ENCODE measurements at regions not wholly inside any gene's neighbourhood (a gene's known extent, or its start where the extent isn't known, plus 50 kb on each side); places are given as distances from the start of the nearest gene placed in this dataset.

DNA sequence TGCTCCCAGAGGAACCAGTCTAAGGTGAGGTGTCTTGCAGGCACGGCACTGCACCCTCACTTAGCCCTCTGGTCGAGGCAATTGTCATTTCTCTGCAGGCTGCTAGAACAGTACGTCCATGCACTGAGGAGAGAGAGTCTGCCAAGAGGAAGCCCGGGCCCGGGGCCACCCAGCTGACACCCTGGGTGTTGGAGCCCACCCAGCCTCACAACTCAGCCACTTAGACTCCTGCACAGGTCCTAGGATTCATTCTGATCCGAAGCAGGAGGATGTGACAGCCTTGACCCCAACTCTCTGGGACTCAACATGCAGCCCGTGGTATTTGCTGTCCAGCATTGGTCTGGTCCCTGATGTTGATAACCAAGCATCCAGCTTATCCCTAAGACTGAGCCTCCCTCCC, 111.9 kb downstream of the ADSS2 start:
- no peak for DNase-seq
- H3K4me3 ChIP-seq (ENCODE audit: insufficient read depth, low read depth, low read length) = no peak overlapping the region
- no peaks in the 10 kb centered on the region for H3K36me3 ChIP-seq (replicated peaks; ENCODE audit: control insufficient read depth, insufficient read depth, low read length)
- H3K27me3 ChIP-seq (ENCODE audit: control insufficient read depth, insufficient read depth, low read length) = no peaks in the 10 kb centered on the region

DNA sequence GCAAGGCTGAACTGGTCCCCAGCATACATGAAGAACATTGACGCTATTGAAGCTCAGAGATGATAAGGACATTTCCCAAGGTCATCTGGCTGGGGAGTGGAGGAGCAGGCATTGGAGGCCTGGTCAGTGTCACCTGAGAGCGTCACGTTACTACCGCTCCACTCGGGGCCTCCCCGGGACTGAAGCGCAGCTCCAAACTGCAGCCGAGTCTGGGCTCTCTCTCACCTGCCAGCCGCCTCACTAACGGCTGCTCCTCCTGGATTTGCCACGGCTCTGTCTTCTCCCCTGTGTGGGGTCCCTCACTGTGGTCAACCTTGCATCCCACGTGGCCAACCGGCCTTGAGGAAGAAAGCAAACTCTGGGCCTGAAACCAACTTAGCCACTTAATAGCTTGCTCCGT, 111.3 kb downstream of the ADSS2 start:
- Histone ChIP-seq H3K27me3 (ENCODE audit: control insufficient read depth, insufficient read depth, low read length) (no peaks in the 10 kb centered on the region), H3K36me3 (replicated peaks; ENCODE audit: control insufficient read depth, insufficient read depth, low read length) (no peaks in the 10 kb centered on the region), H3K4me3 (ENCODE audit: insufficient read depth, low read depth, low read length) (no peak overlapping the region)
- no peak for DNase-seq

DNA sequence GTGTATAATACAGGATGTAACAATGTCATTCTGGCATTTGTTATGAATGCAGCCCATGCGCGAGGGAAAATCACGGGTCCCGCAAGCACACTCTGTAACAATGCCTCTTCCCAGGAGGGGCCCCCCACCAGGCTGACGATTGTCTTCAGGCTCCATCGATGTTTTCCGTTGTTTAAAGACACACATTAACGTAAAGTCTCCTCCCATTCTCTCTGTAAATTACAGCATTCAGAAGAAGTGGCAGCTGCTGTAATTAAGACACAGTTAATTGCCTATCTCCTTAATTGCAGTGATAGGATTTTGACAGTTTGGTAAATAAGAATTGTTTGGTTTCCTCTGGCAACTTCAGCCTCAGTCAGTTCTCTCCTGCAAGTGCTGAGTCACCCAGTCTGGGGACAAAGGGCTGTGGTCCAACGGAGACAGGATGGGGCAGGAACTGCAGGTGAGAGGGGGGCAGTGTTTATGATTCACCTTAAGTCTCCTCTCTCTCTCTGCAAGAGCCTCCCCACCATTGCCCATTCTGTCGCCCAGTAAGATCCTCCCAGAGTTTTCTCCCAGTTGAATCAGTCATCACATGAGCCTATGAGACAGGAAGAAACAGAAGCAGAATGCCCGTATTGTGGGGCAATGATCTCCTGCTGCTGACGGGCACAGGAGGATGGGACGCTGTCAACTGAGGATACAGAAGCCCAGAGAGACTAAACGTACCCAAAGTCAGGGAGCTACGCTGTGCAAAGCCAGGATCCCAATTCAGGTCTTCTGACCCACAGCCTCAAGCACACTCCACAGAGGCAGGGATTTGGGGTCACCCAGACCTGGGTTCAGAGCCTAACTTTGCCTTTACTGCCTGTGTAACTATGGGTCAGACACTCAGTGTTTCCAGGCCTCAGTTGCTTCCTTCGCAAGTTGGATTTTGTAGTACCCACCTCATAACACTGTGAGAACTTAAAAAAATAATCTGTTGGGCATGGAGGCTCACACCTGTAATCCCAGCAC, 110.0 kb downstream of the ADSS2 start:
- Histone ChIP-seq H3K36me3 (replicated peaks; ENCODE audit: control insufficient read depth, insufficient read depth, low read length) (no peaks in the 10 kb centered on the region), H3K27me3 (ENCODE audit: control insufficient read depth, insufficient read depth, low read length) (no peaks in the 10 kb centered on the region), H3K4me3 (ENCODE audit: insufficient read depth, low read depth, low read length) (no peak overlapping the region)
- peak; percentile 70 for DNase-seq

DNA sequence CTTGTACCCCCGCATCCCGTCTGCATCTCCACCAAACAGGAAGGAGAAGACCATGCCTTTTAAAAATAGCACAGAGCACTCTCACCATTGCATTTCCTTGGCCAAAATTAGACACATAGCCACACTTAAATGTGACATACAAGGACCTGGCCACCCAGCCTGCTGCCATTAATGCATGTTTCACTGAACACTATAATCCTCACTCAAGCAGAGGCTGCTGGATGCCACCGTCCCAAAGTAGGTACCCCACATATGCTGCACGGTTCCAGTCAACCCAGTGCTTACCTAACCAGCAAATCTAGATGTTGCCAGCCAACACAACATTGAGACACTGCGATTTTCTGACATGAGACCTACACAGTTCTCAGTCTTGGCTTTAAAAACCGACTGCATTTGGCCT, 107.7 kb downstream of the ADSS2 start:
- Histone ChIP-seq H3K4me3 (ENCODE audit: insufficient read depth, low read depth, low read length) (no peak overlapping the region), H3K36me3 (replicated peaks; ENCODE audit: control insufficient read depth, insufficient read depth, low read length) (no peaks in the 10 kb centered on the region), H3K27me3 (ENCODE audit: control insufficient read depth, insufficient read depth, low read length) (no peaks in the 10 kb centered on the region)
- no peak for DNase-seq

DNA sequence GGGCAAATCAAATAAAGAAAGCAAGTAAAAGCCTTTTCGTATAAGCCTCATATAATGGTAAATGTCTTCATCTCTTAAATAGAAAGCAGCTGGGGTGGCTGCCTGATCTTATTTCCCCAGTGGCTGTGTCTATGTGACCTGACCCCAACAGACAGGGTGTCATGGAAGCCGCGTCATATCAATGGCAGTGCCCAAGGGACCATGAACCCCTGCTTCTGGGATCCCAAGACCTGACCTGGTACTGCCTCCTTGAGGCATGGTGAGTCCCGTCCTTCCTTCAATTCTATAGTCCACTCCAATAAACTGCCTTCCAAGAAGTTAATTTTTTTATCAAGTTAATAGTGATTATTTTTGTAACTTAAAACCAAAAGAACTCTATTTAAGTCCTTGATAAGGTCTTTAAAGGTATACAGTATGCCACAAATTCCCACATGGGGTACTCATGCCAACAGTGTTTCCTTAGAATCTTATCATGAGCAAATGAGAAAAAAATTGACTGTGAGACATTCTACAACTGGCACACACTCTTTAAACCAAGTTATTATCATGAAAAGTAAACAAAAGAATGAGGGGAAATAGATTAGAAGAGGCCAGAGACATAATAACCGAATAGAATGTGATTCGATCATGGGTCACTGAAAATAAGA, 104.6 kb downstream of the ADSS2 start:
- Histone ChIP-seq H3K36me3 (replicated peaks; ENCODE audit: control insufficient read depth, insufficient read depth, low read length) (no peaks in the 10 kb centered on the region), H3K4me3 (ENCODE audit: insufficient read depth, low read depth, low read length) (no peak overlapping the region), H3K27me3 (ENCODE audit: control insufficient read depth, insufficient read depth, low read length) (no peaks in the 10 kb centered on the region)
- no peak for DNase-seq

DNA sequence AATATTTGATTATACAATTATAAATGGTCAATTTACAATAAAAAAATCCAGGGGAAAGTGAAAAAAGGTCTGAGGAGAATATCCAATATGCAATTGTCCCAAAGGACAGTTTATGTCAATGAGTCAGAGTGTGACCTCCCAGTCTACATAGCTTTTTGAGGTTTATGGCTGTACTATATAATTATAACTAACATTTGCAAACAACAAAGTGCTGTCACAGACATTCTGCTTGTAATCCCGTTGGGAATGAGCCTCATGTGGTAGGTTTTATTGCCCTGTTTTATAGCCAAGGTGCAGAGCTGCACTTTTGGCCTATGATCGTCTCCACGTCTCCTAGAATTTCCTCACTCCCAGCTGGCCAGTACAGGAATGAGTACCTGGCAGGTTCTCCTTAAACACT, 103.8 kb downstream of the ADSS2 start:
- H3K36me3 ChIP-seq (replicated peaks; ENCODE audit: control insufficient read depth, insufficient read depth, low read length) = no peaks in the 10 kb centered on the region
- H3K27me3 ChIP-seq (ENCODE audit: control insufficient read depth, insufficient read depth, low read length) = no peaks in the 10 kb centered on the region
- DNase-seq = no peak
- no peak overlapping the region for H3K4me3 ChIP-seq (ENCODE audit: insufficient read depth, low read depth, low read length)

DNA sequence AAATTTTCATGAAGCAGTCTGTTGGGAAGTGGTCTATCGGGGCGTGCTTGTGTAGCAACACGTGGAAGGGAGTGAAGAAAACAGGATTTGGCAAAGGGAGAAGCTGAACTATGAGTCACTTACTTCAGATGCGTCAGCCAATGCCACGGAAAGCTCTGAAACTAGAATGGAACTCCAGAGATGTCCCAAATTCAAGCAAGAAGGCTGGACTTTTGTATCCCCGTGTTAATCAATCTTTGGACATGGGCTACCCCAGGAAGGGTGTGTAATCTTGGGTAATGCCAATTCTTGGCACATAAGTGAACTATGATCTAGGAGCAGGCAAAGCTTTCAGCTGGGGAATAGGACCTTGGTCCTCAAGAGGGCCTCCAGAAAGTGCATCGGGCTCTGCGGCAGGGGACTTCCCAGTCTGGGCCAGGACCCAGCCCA, 102.6 kb downstream of the ADSS2 start:
- DNase-seq = no peak
- Histone ChIP-seq H3K27me3 (ENCODE audit: control insufficient read depth, insufficient read depth, low read length) (no peaks in the 10 kb centered on the region), H3K4me3 (ENCODE audit: insufficient read depth, low read depth, low read length) (no peak overlapping the region), H3K36me3 (replicated peaks; ENCODE audit: control insufficient read depth, insufficient read depth, low read length) (no peaks in the 10 kb centered on the region)

DNA sequence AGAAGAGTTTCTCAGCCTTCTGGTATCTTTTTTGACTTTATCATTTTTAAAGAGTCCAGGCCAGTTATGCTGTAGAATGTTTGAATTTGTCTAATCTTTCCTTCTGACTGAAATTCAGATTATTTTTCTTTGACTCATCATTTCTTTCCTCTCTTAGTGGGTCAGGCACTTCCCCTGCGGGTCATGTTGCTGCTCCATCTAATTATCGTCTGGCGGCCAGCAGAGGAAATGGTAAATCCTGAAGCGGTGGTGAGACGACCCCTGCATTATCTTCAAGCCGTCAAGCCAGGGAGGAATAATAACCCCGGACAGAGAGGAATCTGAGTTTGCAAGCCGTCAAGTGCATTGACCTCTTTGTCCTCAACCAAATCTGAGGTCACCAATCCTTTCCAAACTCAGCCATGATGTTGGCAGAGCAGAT, 102.1 kb downstream of the ADSS2 start:
- Histone ChIP-seq H3K4me3 (ENCODE audit: insufficient read depth, low read depth, low read length) (no peak overlapping the region), H3K36me3 (replicated peaks; ENCODE audit: control insufficient read depth, insufficient read depth, low read length) (no peaks in the 10 kb centered on the region), H3K27me3 (ENCODE audit: control insufficient read depth, insufficient read depth, low read length) (no peaks in the 10 kb centered on the region)
- DNase-seq = no peak

DNA sequence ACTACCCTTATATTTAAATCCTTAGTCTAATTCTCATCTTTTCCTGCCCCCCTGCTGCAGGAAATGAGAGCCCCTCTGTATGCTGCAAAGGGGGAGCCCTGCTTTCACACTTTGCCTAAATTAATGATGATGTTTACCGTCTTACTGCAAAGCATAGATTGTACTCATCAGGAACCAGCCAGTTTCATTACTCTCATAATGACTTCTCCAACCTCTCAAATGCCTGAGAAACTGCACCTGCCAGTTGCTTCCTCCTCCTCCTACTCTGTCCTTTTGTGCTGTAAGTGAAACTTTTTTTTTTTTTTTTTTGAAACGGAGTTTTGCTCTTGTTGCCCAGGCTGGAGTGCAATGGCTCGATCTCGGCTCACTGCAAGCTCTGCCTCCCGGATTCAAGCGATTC, 101.7 kb downstream of the ADSS2 start:
- DNase-seq = no peak
- H3K36me3 ChIP-seq (replicated peaks; ENCODE audit: control insufficient read depth, insufficient read depth, low read length) = no peaks in the 10 kb centered on the region
- no peak overlapping the region for H3K4me3 ChIP-seq (ENCODE audit: insufficient read depth, low read depth, low read length)
- H3K27me3 ChIP-seq (ENCODE audit: control insufficient read depth, insufficient read depth, low read length) = no peaks in the 10 kb centered on the region

DNA sequence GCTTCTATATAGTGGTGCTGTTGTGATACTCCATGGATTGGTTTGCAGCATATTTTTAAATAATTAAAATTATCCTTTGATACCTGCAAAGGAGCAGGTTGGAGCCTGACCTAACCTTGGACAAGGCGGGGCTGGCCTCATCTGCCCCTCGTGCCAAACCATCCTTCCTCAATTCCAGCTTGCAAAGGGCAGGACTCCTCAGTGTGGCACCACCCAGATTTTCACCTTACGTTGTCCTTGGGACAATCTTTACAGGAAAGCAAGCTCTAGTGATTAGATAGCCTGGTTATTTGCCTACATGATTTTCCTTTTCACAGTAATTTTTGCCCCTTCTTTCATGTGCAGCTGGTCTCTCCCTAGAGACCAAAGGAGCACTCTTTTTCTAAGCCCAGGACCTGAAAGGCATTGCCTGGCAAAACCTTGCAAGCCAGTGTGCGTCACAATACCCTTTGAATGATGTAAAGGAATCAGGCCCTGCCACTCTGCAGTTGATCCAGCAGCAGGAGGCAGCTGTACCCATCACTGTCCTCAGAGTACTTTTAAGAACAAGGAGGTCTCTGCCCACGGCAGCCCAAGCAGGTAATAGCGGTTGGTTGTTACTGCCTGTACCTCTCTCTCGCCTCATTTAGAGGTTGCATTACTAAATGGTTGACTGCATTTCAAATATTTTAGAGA, 99.4 kb downstream of the ADSS2 start:
- Histone ChIP-seq H3K27me3 (ENCODE audit: control insufficient read depth, insufficient read depth, low read length) (no peaks in the 10 kb centered on the region), H3K4me3 (ENCODE audit: insufficient read depth, low read depth, low read length) (no peak overlapping the region), H3K36me3 (replicated peaks; ENCODE audit: control insufficient read depth, insufficient read depth, low read length) (no peaks in the 10 kb centered on the region)
- no peak for DNase-seq

DNA sequence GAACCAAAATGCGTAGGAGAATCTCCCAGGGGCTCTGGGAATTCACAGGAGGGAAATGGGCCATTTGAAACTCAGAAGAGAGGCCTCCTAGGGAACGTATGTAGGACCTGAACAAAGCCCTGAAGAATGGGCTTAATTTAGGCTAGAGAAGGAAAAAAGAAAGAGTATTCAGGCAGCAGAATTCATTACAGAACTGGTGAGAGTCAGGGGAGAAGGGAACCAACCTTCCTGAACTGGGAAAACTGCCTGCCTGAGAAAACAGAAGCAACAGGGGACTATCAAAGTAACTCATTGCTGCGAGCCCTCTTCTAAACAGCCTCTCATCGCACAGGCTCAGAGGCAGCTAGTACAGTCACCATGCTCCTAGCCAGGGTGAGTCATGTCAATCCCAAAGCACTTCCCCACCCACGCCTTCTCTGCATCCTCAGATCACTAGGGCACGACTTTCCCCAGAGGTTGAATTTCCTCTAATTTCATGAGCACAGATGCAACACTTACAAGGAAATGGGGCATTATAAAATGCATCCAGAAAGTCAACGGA, 98.1 kb downstream of the ADSS2 start:
- DNase-seq = peak; percentile 63
- no peak overlapping the region for H3K4me3 ChIP-seq (ENCODE audit: insufficient read depth, low read depth, low read length)
- no peaks in the 10 kb centered on the region for H3K27me3 ChIP-seq (ENCODE audit: control insufficient read depth, insufficient read depth, low read length)
- H3K36me3 ChIP-seq (replicated peaks; ENCODE audit: control insufficient read depth, insufficient read depth, low read length) = no peaks in the 10 kb centered on the region

DNA sequence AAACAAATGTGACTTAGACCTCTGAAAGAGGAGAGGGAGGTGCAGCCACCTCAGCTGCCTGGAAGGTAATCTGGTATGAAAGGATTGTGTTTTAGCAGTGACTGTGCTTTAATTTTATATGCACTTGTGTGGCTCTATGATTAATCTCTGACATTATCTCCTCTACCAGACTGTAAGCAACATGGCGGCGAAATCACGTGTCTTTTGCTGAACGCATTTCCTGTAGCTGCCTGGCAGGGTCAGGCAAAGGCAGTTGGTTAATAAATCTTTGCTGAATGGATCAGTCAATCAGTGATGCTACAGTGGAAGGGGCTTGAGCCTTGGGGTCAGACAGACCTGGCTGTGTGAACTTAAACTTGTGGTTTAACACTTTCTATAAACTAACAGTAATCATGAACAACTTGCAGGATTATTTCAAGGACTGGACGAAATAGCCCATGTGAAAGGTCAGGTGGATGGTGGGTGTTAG, 96.9 kb downstream of the ADSS2 start:
- Histone ChIP-seq H3K36me3 (replicated peaks; ENCODE audit: control insufficient read depth, insufficient read depth, low read length) (no peaks in the 10 kb centered on the region), H3K27me3 (ENCODE audit: control insufficient read depth, insufficient read depth, low read length) (no peaks in the 10 kb centered on the region), H3K4me3 (ENCODE audit: insufficient read depth, low read depth, low read length) (no peak overlapping the region)
- no peak for DNase-seq

DNA sequence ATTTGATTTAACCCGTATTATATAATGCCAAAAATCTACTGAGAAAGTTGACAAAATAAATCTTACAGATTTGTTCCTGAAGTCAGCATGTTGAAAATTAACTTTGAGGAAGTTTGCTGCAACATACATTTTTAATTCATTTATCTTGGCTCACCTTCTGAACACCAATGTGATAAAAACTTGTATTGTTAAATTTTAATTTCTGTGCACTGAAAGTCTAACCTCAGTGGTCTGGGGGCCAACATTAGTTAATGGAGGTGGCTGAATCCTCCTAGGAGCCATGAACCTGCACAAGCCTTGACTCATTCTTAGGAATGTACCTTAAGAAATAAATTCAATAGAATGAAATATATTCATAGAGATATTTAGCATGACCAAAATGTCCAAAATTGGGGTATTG, 95.3 kb downstream of the ADSS2 start:
- no peak for DNase-seq

More for the DNA sequence above, 95.3 kb downstream of the ADSS2 start:
- Histone ChIP-seq H3K4me3 (ENCODE audit: insufficient read depth, low read depth, low read length) (no peak overlapping the region), H3K36me3 (replicated peaks; ENCODE audit: control insufficient read depth, insufficient read depth, low read length) (no peaks in the 10 kb centered on the region), H3K27me3 (ENCODE audit: control insufficient read depth, insufficient read depth, low read length) (no peaks in the 10 kb centered on the region)
